RWPE2 (cell line): ENCODE measurements at regions not wholly inside any gene's neighbourhood (a gene's known extent, or its start where the extent isn't known, plus 50 kb on each side); places are given as distances from the start of the nearest gene placed in this dataset.
A peak's percentile ranks its signal among the peaks of the same experiment; 100 is the strongest.

Experiments used
- ATAC-seq: fragments of 200-7000 bp; cut with Tn5 transposase; 3 replicates; pipeline ENCODE4 v1.9.1; 2021; ENCODE audit warnings: low read depth
- DNase-seq: peaks from one replicate; pipeline ENCODE4 v3.0.0-alpha.2; 2020; ENCODE audit warnings: low spot score
- H3K27ac ChIP-seq: fragments of 450-650 bp; 2 replicates; pipeline ENCODE4 v1.5.1; 2017; ENCODE audit warnings: mild to moderate bottlenecking; ENCODE audit not compliant: poor library complexity, severe bottlenecking
- H3K27me3 ChIP-seq: fragments of 250-450 bp; sonication (Bioruptor Pico); 2 replicates; pipeline ENCODE4 v1.5.1; 2021; ENCODE audit warnings: mild to moderate bottlenecking, moderate library complexity; ENCODE audit not compliant: insufficient read depth, poor library complexity, severe bottlenecking
- H3K36me3 ChIP-seq: fragments of 250-450 bp; sonication (Bioruptor Pico); 2 replicates; pipeline ENCODE4 v1.5.1; 2020; ENCODE audit warnings: low read depth, mild to moderate bottlenecking, moderate library complexity
- H3K4me1 ChIP-seq: fragments of 250-450 bp; sonication (Bioruptor Pico); 2 replicates; pipeline ENCODE4 v1.5.1; 2021; ENCODE audit warnings: mild to moderate bottlenecking, moderate library complexity; ENCODE audit not compliant: insufficient read depth, poor library complexity, severe bottlenecking
- H3K4me3 ChIP-seq: fragments of 250-450 bp; sonication (Bioruptor Pico); 2 replicates; pipeline ENCODE4 v1.5.1; 2021; ENCODE audit warnings: mild to moderate bottlenecking, moderate library complexity; ENCODE audit not compliant: severe bottlenecking
- H3K9me3 ChIP-seq: fragments of 250-450 bp; sonication (Bioruptor Pico); 2 replicates; pipeline ENCODE4 v1.5.1; 2021; ENCODE audit warnings: mild to moderate bottlenecking, moderate library complexity; ENCODE audit not compliant: severe bottlenecking
- CTCF ChIP-seq: fragments of 450-650 bp; IDR thresholded peaks from one replicate; pipeline ENCODE4 v1.5.1; 2017; ENCODE audit warnings: mild to moderate bottlenecking, moderate library complexity; ENCODE audit not compliant: poor library complexity, severe bottlenecking

- ATAC-seq (no peak), DNase-seq (no peak)
- Histone ChIP-seq H3K4me1 (no peaks in the 10 kb centered on the region), H3K4me3 (no peak overlapping the region), H3K27me3 (no peaks in the 10 kb centered on the region), H3K36me3 (no peaks in the 10 kb centered on the region), H3K9me3 (no peaks in the 10 kb centered on the region), H3K27ac (no peak overlapping the region)
- no peak for TF ChIP-seq CTCF
Measured at GRCh38 chr20:22942742-22943141, 92.4 kb upstream of the SSTR4 start.

GRCh38 chr20:22944062-22944461 lies 91.0 kb upstream of the SSTR4 start:
- Histone ChIP-seq H3K27me3 (no peaks in the 10 kb centered on the region), H3K27ac (no peak overlapping the region), H3K4me1 (no peaks in the 10 kb centered on the region), H3K4me3 (no peak overlapping the region), H3K9me3 (no peaks in the 10 kb centered on the region), H3K36me3 (no peaks in the 10 kb centered on the region)
- DNase-seq = no peak
- TF ChIP-seq CTCF = no peak
- no peak for ATAC-seq

GRCh38 chr20:22944936-22945335 lies 90.2 kb upstream of the SSTR4 start:
- Histone ChIP-seq H3K27ac (no peak overlapping the region), H3K9me3 (no peaks in the 10 kb centered on the region), H3K36me3 (no peaks in the 10 kb centered on the region), H3K4me3 (no peak overlapping the region), H3K4me1 (peaks cover 4% of the 10 kb centered on the region), H3K27me3 (no peaks in the 10 kb centered on the region)
- no peak for ATAC-seq
- no peak for TF ChIP-seq CTCF
- no peak for DNase-seq

- Histone ChIP-seq H3K4me3 (no peak overlapping the region), H3K27ac (no peak overlapping the region), H3K27me3 (no peaks in the 10 kb centered on the region), H3K9me3 (no peaks in the 10 kb centered on the region), H3K36me3 (no peaks in the 10 kb centered on the region), H3K4me1 (peaks cover 4% of the 10 kb centered on the region)
- ATAC-seq = no peak
- TF ChIP-seq CTCF = no peak
- DNase-seq = no peak
Measured at GRCh38 chr20:22946596-22946995, 88.5 kb upstream of the SSTR4 start.

- ATAC-seq = peak; percentile 36; the same call in 2 of the 3 replicates
- no peaks in the 10 kb centered on the region for H3K27me3 ChIP-seq
- DNase-seq = no peak
- H3K4me1 ChIP-seq = peaks cover 4% of the 10 kb centered on the region
- no peak for TF ChIP-seq CTCF
- H3K27ac ChIP-seq = no peak overlapping the region
- no peaks in the 10 kb centered on the region for H3K9me3 ChIP-seq
- H3K4me3 ChIP-seq = no peak overlapping the region
- no peaks in the 10 kb centered on the region for H3K36me3 ChIP-seq
Measured at GRCh38 chr20:22949331-22950109, 85.6 kb upstream of the SSTR4 start.
